Smooth muscle cell (in vitro differentiated cells): ENCODE measurements at regions not wholly inside any gene's neighbourhood (a gene's known extent, or its start where the extent isn't known, plus 50 kb on each side); places are given as distances from the start of the nearest gene placed in this dataset.

Experiments
- DNase-seq: peaks from one replicate; lab custom pipeline; 2025; ENCODE audit not compliant: unreplicated experiment; lab: John Stamatoyannopoulos, UW
- H2AFZ ChIP-seq: fragments of 200-600 bp; sonication (generic); 2 replicates; pipeline ENCODE4 v1.6.0; 2016; ENCODE audit warnings: antibody characterized with exemption, low read depth, mild to moderate bottlenecking
- H3F3A ChIP-seq: fragments of 200-600 bp; sonication (generic); 2 replicates; pipeline ENCODE4 v1.6.0; 2017; ENCODE audit warnings: antibody characterized with exemption, low read depth
- H3K27ac ChIP-seq: fragments of 200-600 bp; sonication (generic); 2 replicates; pipeline ENCODE4 v1.5.1; 2016; ENCODE audit warnings: low read depth, mild to moderate bottlenecking
- H3K27me3 ChIP-seq: fragments of 200-600 bp; sonication (generic); 2 replicates; pipeline ENCODE4 v1.6.1; 2016; ENCODE audit warnings: low read depth, mild to moderate bottlenecking
- H3K36me3 ChIP-seq: fragments of 200-600 bp; sonication (generic); 2 replicates; pipeline ENCODE4 v1.5.1; 2016; ENCODE audit warnings: low read depth
- H3K4me1 ChIP-seq: fragments of 200-600 bp; sonication (generic); 2 replicates; pipeline ENCODE4 v1.5.1; 2016; ENCODE audit warnings: low read depth
- H3K4me2 ChIP-seq: fragments of 200-600 bp; sonication (generic); 2 replicates; pipeline ENCODE4 v1.6.0; 2016; ENCODE audit warnings: mild to moderate bottlenecking
- H3K4me3 ChIP-seq: fragments of 200-600 bp; sonication (generic); 2 replicates; pipeline ENCODE4 v1.5.1; 2016; ENCODE audit warnings: mild to moderate bottlenecking
- H3K79me2 ChIP-seq: fragments of 200-600 bp; sonication (generic); 2 replicates; pipeline ENCODE4 v1.6.0; 2016; ENCODE audit warnings: low read depth, mild to moderate bottlenecking
- H3K9ac ChIP-seq: fragments of 200-600 bp; sonication (generic); 2 replicates; pipeline ENCODE4 v1.6.0; 2016; ENCODE audit warnings: low read depth
- H3K9me3 ChIP-seq: fragments of 200-600 bp; sonication (generic); replicated peaks from 2 replicates; pipeline ENCODE4 v1.5.1; 2016; ENCODE audit warnings: low read depth
- H4K20me1 ChIP-seq: fragments of 200-600 bp; sonication (generic); 2 replicates; pipeline ENCODE4 v1.6.0; 2016; ENCODE audit warnings: low read depth
- WGBS: methylation state at CpG from one replicate; pipeline ENCODE4 v1.1.7; 2016; ENCODE audit warnings: low lambda C conversion rate; 5-methylcytosine and 5-hydroxymethylcytosine counted together
- TF ChIP-seq, protein P1 (sequence below): fragments of 200-600 bp; sonication (generic); IDR thresholded peaks from 2 replicates; pipeline ENCODE4 v1.5.1; 2017; ENCODE audit warnings: borderline replicate concordance, mild to moderate bottlenecking, antibody characterized with exemption; ENCODE audit not compliant: insufficient read depth, poor library complexity, severe bottlenecking

DNA sequence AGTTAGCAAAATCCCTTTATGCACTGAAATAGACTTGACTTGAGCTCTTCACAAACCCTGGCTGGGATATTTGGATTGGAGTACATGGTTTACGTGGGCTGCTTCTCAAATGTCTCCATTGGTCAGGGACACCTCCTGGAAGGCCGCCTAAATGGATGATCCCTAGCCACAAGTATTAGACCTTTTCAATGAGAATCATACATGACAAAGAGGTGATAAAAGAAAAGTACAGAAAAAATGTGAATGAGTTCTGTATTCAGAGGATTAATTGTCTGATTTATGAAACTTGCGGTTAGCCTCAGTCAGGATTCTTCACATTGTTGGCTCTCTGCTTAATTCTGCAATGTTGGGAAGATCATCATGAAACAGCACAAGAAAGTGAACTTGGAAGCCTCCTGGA lies 752.8 kb upstream of the ADAMTS16 start:
- DNase-seq: no peak
- no peak overlapping the region for H3K27ac ChIP-seq
- no peaks in the 10 kb centered on the region for H4K20me1 ChIP-seq
- H3K4me1 ChIP-seq: no peaks in the 10 kb centered on the region
- H3K9me3 ChIP-seq: no peaks in the 10 kb centered on the region
- 90% methylated on average over 3 of the region's 3 CpGs for WGBS
- no peak overlapping the region for H3K4me2 ChIP-seq
- no peaks in the 10 kb centered on the region for H3K79me2 ChIP-seq
- no peaks in the 10 kb centered on the region for H3K36me3 ChIP-seq
- no peaks in the 10 kb centered on the region for H3F3A ChIP-seq
- H2AFZ ChIP-seq: no peak overlapping the region
- no peak overlapping the region for H3K4me3 ChIP-seq
- no peaks in the 10 kb centered on the region for H3K27me3 ChIP-seq
- TF ChIP-seq, protein P1, sequence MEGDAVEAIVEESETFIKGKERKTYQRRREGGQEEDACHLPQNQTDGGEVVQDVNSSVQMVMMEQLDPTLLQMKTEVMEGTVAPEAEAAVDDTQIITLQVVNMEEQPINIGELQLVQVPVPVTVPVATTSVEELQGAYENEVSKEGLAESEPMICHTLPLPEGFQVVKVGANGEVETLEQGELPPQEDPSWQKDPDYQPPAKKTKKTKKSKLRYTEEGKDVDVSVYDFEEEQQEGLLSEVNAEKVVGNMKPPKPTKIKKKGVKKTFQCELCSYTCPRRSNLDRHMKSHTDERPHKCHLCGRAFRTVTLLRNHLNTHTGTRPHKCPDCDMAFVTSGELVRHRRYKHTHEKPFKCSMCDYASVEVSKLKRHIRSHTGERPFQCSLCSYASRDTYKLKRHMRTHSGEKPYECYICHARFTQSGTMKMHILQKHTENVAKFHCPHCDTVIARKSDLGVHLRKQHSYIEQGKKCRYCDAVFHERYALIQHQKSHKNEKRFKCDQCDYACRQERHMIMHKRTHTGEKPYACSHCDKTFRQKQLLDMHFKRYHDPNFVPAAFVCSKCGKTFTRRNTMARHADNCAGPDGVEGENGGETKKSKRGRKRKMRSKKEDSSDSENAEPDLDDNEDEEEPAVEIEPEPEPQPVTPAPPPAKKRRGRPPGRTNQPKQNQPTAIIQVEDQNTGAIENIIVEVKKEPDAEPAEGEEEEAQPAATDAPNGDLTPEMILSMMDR: no peak
- H3K9ac ChIP-seq: no peak overlapping the region

DNA sequence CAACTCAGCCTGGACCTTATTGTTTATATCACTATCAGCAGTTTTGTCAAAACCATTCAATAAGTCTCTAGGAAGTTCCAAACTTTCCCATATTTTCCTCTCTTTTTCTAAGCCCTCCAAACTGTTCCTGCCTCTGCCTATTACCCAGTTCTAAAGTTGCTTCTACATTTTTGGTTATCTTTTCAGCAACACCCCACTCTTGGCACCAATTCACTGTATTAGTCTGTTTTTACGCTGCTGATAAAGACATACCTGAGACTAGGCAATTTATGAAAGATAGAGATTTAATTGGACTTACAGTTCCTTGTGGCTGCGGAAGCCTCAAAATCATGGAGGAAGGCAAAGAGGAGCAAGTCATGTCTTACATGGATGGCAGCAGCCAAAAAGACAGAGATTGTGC lies 744.4 kb upstream of the ADAMTS16 start:
- Histone ChIP-seq H3K27me3 (no peaks in the 10 kb centered on the region), H3K36me3 (no peaks in the 10 kb centered on the region), H3K27ac (no peak overlapping the region), H3K9me3 (no peaks in the 10 kb centered on the region), H3K9ac (no peak overlapping the region), H4K20me1 (no peaks in the 10 kb centered on the region), H2AFZ (no peak overlapping the region), H3K4me3 (no peak overlapping the region), H3F3A (no peaks in the 10 kb centered on the region), H3K79me2 (no peaks in the 10 kb centered on the region), H3K4me1 (no peaks in the 10 kb centered on the region), H3K4me2 (no peak overlapping the region)
- no peak for DNase-seq
- 71% methylated on average over 2 of the region's 2 CpGs for WGBS
- TF ChIP-seq, protein P1: no peak

DNA sequence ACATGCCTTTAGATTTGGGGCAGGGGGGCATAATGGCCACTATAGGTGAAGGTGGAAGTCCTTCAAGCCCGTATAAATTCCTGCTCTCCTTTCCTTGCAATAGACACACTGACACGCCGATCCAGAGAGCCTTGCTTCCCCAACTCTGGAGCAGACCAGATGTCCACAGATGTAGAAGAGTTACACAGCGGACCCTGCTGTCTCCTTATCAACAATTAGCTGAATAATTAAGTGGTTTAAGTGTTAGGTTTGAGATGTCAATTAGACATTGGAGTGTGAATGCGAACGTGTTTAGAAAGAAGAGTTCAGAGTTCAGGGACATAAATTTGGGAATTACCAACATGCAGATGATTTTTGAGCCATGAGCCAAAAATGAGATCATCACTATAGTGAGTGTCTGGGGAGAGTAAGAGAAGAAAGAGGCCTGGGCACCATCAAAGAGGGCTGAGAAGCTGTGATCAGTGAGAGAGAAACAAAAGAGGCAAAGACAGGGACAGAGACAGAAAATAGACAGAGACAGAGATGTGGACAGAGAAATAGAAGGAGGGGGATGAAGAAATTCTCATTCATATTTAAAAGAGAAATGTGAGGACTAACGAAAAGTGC lies 734.4 kb upstream of the ADAMTS16 start:
- H3K4me2 ChIP-seq: no peak overlapping the region
- H2AFZ ChIP-seq: no peak overlapping the region
- H3F3A ChIP-seq: no peaks in the 10 kb centered on the region
- H3K4me3 ChIP-seq: no peak overlapping the region
- TF ChIP-seq, protein P1: no peak
- no peak for DNase-seq
- no peaks in the 10 kb centered on the region for H3K4me1 ChIP-seq
- WGBS: 85% methylated on average over 7 of the region's 7 CpGs
- peaks cover 3% of the 10 kb centered on the region for H3K27me3 ChIP-seq
- H3K27ac ChIP-seq: no peak overlapping the region
- H3K79me2 ChIP-seq: no peaks in the 10 kb centered on the region
- H4K20me1 ChIP-seq: no peaks in the 10 kb centered on the region
- H3K36me3 ChIP-seq: no peaks in the 10 kb centered on the region
- H3K9me3 ChIP-seq: no peaks in the 10 kb centered on the region
- no peak overlapping the region for H3K9ac ChIP-seq

DNA sequence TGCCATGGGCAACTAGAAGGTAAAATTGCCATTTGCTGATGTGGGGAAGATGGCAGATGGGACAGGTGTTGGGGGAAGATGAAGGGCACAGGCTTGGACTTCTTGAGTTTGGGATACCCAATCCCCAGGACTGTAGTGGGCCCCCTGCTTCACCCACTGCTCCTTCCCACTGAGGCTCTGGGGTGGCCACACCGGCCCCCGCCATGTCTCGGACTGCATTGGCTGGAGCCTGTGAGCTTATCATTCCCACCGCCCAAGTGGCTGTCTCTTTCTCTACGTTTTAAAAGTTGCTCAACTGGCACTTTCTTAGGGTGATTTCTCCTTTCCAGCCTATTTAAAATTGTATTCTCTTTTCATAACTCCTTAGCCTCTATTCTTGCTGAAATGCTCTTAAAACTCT lies 730.0 kb upstream of the ADAMTS16 start:
- Histone ChIP-seq H3K4me2 (no peak overlapping the region), H3K36me3 (no peaks in the 10 kb centered on the region), H3K4me3 (no peak overlapping the region), H2AFZ (no peak overlapping the region), H3F3A (no peaks in the 10 kb centered on the region), H3K27ac (no peak overlapping the region), H3K4me1 (peaks cover 5% of the 10 kb centered on the region), H3K9me3 (no peaks in the 10 kb centered on the region), H3K79me2 (no peaks in the 10 kb centered on the region), H4K20me1 (no peaks in the 10 kb centered on the region), H3K27me3 (peaks cover 3% of the 10 kb centered on the region), H3K9ac (no peak overlapping the region)
- TF ChIP-seq, protein P1: no peak
- WGBS: 93% methylated on average over 5 of the region's 5 CpGs
- DNase-seq: no peak
